ENCODE measurements at regions not wholly inside any gene's neighbourhood (a gene's known extent, or its start where the extent isn't known, plus 50 kb on each side); places are given as distances from the start of the nearest gene placed in this dataset.

DNA sequence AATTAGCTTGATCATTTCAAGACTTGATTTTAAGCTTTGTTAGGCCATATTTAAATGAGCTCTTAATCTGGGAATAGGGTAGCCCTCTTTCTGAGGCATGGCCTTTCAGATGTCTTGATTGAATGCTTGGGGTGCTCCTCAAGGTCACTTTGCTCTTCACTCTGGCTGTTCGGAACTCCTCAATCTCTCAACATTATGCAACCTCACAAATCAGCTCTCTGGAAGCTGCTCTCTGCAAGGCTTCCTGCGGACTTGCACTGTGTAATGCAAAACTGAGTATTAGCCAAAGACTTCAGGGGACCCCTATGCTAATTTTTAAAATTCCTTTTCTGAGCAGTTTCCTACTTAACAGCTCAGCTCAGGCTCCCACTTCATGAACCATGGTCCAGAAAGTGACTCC, 398.3 kb downstream of the PRDM5 start:
- Histone ChIP-seq H4K20me1 (ENCODE audit: insufficient read depth, low read length) (no peaks in the 10 kb centered on the region), H3K27ac (ENCODE audit: insufficient read depth, low read length) (no peak overlapping the region), H3K14ac (replicated peaks; ENCODE audit: low read depth, low read length) (no peak overlapping the region), H4K8ac (ENCODE audit: low read depth in 2 of 2, low read length in 2 of 2) (no peak overlapping the region), H3K9me1 (ENCODE audit: insufficient read depth, low read length) (no peaks in the 10 kb centered on the region), H3K23ac (ENCODE audit: low read depth, low read length) (no peak overlapping the region), H4K5ac (ENCODE audit: low read depth, low read length) (no peak overlapping the region), H3K79me1 (ENCODE audit: low read depth in 1 of 2, low read length in 2 of 2) (no peaks in the 10 kb centered on the region), H2AK5ac (ENCODE audit: low read depth, low read length) (no peak overlapping the region), H2BK20ac (ENCODE audit: low read depth, low read length) (no peak overlapping the region), H3K4ac (ENCODE audit: low read depth, low read length) (no peak overlapping the region), H4K91ac (ENCODE audit: insufficient read depth, low read depth, low read length) (no peak overlapping the region), H2BK120ac (ENCODE audit: low read depth, low read length) (no peak overlapping the region), H2BK5ac (ENCODE audit: low read depth, low read length, poor library complexity, severe bottlenecking) (no peak overlapping the region), H2AFZ (replicated peaks; ENCODE audit: low read length, poor library complexity) (no peak overlapping the region), H3K9me3 (ENCODE audit: control insufficient read depth, insufficient read depth, low read length) (no peaks in the 10 kb centered on the region), H3K36me3 (ENCODE audit: control insufficient read depth, insufficient read depth, low read length) (no peaks in the 10 kb centered on the region), H3K18ac (ENCODE audit: low read depth, low read length) (no peak overlapping the region), H2BK15ac (ENCODE audit: low read depth, low read length) (no peak overlapping the region), H3K9ac (ENCODE audit: low read depth, low read length) (no peak overlapping the region), H3K4me2 (ENCODE audit: low read depth, low read length) (no peak overlapping the region), H2AK9ac (replicated peaks; ENCODE audit: low read depth, low read length, poor library complexity) (no peak overlapping the region), H3K56ac (ENCODE audit: extremely low read depth, insufficient read depth, low read length) (no peak overlapping the region), H3K4me1 (ENCODE audit: control insufficient read depth, insufficient read depth, low read length) (no peaks in the 10 kb centered on the region), H3K4me3 (ENCODE audit: insufficient read depth, low read depth, low read length) (no peak overlapping the region), H3K27me3 (ENCODE audit: control insufficient read depth, insufficient read depth, low read length) (no peaks in the 10 kb centered on the region)
- WGBS, 2 experiments (ENCODE audit: extremely low coverage in 2 of 2, insufficient read length in 1 of 2): 79% methylated on average over 2 of the region's 2 CpGs; no CpG with 5 or more reads in 1 of the 2 experiments
- CTCF ChIA-PET: no interaction called here
- in situ Hi-C loops (cut with MboI; ENCODE audit: low sequenced_read_pairs) (no loop called here), intact Hi-C loops (cut with micrococcal nuclease) (no loop called here), dilution Hi-C loops (cut with HindIII; ENCODE audit: low sequenced_read_pairs, unreplicated experiment) (no loop called here)
- POLR2A ChIA-PET (ENCODE audit: unreplicated experiment): no interaction called here
- ATAC-seq (ENCODE audit: low read depth) (no peak), DNase-seq (no peak)
- no peak for TF ChIP-seq POLR2A (IDR thresholded peaks at IDR 0.05; ENCODE audit: low read depth, low read length)
- TF ChIP-seq, protein P1, sequence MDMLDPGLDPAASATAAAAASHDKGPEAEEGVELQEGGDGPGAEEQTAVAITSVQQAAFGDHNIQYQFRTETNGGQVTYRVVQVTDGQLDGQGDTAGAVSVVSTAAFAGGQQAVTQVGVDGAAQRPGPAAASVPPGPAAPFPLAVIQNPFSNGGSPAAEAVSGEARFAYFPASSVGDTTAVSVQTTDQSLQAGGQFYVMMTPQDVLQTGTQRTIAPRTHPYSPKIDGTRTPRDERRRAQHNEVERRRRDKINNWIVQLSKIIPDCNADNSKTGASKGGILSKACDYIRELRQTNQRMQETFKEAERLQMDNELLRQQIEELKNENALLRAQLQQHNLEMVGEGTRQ (IDR thresholded peaks at IDR 0.05; ENCODE audit: low read depth, low read length): no peak
- TF ChIP-seq MXI1 (IDR thresholded peaks at IDR 0.05; ENCODE audit: borderline replicate concordance, low read depth, low read length): no peak
- TF ChIP-seq, protein P2, sequence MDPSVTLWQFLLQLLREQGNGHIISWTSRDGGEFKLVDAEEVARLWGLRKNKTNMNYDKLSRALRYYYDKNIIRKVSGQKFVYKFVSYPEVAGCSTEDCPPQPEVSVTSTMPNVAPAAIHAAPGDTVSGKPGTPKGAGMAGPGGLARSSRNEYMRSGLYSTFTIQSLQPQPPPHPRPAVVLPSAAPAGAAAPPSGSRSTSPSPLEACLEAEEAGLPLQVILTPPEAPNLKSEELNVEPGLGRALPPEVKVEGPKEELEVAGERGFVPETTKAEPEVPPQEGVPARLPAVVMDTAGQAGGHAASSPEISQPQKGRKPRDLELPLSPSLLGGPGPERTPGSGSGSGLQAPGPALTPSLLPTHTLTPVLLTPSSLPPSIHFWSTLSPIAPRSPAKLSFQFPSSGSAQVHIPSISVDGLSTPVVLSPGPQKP (IDR thresholded peaks at IDR 0.05; ENCODE audit: borderline replicate concordance, low read depth, low read length): no peak
- TF ChIP-seq RCOR1 (IDR thresholded peaks at IDR 0.05; ENCODE audit: insufficient replicate concordance, low read length): no peak
- no peak for TF ChIP-seq RAD21 (IDR thresholded peaks at IDR 0.05; ENCODE audit: low read length)
- TF ChIP-seq CHD1 (IDR thresholded peaks at IDR 0.05; ENCODE audit: low read depth, low read length): no peak
- TF ChIP-seq, protein P3, sequence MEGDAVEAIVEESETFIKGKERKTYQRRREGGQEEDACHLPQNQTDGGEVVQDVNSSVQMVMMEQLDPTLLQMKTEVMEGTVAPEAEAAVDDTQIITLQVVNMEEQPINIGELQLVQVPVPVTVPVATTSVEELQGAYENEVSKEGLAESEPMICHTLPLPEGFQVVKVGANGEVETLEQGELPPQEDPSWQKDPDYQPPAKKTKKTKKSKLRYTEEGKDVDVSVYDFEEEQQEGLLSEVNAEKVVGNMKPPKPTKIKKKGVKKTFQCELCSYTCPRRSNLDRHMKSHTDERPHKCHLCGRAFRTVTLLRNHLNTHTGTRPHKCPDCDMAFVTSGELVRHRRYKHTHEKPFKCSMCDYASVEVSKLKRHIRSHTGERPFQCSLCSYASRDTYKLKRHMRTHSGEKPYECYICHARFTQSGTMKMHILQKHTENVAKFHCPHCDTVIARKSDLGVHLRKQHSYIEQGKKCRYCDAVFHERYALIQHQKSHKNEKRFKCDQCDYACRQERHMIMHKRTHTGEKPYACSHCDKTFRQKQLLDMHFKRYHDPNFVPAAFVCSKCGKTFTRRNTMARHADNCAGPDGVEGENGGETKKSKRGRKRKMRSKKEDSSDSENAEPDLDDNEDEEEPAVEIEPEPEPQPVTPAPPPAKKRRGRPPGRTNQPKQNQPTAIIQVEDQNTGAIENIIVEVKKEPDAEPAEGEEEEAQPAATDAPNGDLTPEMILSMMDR (conservative IDR thresholded peaks at IDR 0.05; ENCODE audit: low read depth, low read length): no peak
- no peak for TF ChIP-seq MAFK (IDR thresholded peaks at IDR 0.05; ENCODE audit: low read depth, low read length)
- no peak for TF ChIP-seq RFX5 (IDR thresholded peaks at IDR 0.05; ENCODE audit: low read depth, low read length)
- TF ChIP-seq BHLHE40 (IDR thresholded peaks at IDR 0.05; ENCODE audit: low read depth, low read length): no peak
- TF ChIP-seq NFE2L2 (IDR thresholded peaks at IDR 0.05; ENCODE audit: low read depth, low read length): no peak
- no peak for TF ChIP-seq FOS (IDR thresholded peaks at IDR 0.05; ENCODE audit: low read depth, low read length)
- TF ChIP-seq MAZ (IDR thresholded peaks at IDR 0.05; ENCODE audit: borderline replicate concordance, low read depth, low read length): no peak
- no peak for TF ChIP-seq CEBPB (IDR thresholded peaks at IDR 0.05; ENCODE audit: low read depth, low read length)
- TF ChIP-seq SMC3 (IDR thresholded peaks at IDR 0.05; ENCODE audit: low read depth, low read length): no peak
- BruUV-seq (replicated peaks): no TSS peak

Data from IMR-90 (cell line).